GM12878 (cell line): ENCODE measurements at regions not wholly inside any gene's neighbourhood (a gene's known extent, or its start where the extent isn't known, plus 50 kb on each side); places are given as distances from the start of the nearest gene placed in this dataset.

Source experiments
- ATAC-seq: fragments of 200-7000 bp; cut with Tn5 transposase; 3 replicates; pipeline ENCODE4 v1.9.1; 2020; ENCODE audit warnings: mild to moderate bottlenecking, moderate library complexity
- BruUV-seq: library from RNA; stranded (reverse); fragments of 400-500 nt; replicated peaks from 2 replicates; lab custom pipeline; 2021; lab: Mats Ljungman, UMichigan
- CTCF ChIA-PET: fragments of 300-600 bp; sonication (Branson Sonifier 250); formaldehyde crosslinking; extraction: SDS; loops from one replicate; lab custom pipeline; 2021; ENCODE audit warnings: inconsistent platforms; lab: Yijun Ruan, JAX
- POLR2A ChIA-PET: fragments of 350-600 bp; formaldehyde crosslinking; extraction: SDS; loops from one replicate; lab custom pipeline; 2021; ENCODE audit warnings: inconsistent platforms; lab: Charles Lee
- RAD21 ChIA-PET: fragments of 300-600 bp; sonication (Branson Sonifier 250); formaldehyde crosslinking; loops from one replicate; lab custom pipeline; 2023; ENCODE audit warnings: antibody characterized with exemption; ENCODE audit not compliant: unreplicated experiment; lab: Charles Lee
- SMC1A ChIA-PET: fragments of 300-600 bp; sonication (Branson Sonifier 250); formaldehyde crosslinking; loops from one replicate; lab custom pipeline; 2023; ENCODE audit not compliant: unreplicated experiment, uncharacterized antibody; lab: Charles Lee
- DNase-seq: peaks from one replicate; pipeline ENCODE4 v3.0.0-alpha.2; 2011; ENCODE audit warnings: low read depth, low spot score
- FAIRE-seq: peaks from 3 replicates; lab custom pipeline; 2011; peaks lifted over from hg19 to GRCh38; lab: Jason Lieb, UNC
- H2AFZ ChIP-seq: 2 replicates; pipeline ENCODE4 v1.6.0; 2011; ENCODE audit warnings: low read depth, low read length, control low read depth; ENCODE audit not compliant: control insufficient read depth
- H3K27ac ChIP-seq: 2 replicates; pipeline ENCODE4 v1.5.1; 2011; ENCODE audit warnings: control low read depth; ENCODE audit not compliant: control insufficient read depth, insufficient read depth
- H3K27me3 ChIP-seq, 2 experiments: replicated peaks in 1 of 2; 2 replicates each; pipeline versions ENCODE4 v1.6.0 to v1.6.1; 2011; ENCODE audit warnings: low read length in 1 of 2; ENCODE audit not compliant: control insufficient read depth in 2 of 2, insufficient read depth in 2 of 2
- H3K36me3 ChIP-seq, 2 experiments: 2 replicates each; pipeline ENCODE4 v1.5.1; 2011; ENCODE audit warnings: low read length in 1 of 2; ENCODE audit not compliant: control insufficient read depth in 2 of 2, insufficient read depth in 2 of 2
- H3K4me1 ChIP-seq: 2 replicates; pipeline ENCODE4 v1.6.1; 2011; ENCODE audit warnings: mild to moderate bottlenecking, low read length, moderate library complexity, mixed read lengths; ENCODE audit not compliant: control insufficient read depth, insufficient read depth
- H3K4me2 ChIP-seq: 2 replicates; pipeline ENCODE4 v1.6.0; 2011; ENCODE audit warnings: control low read depth; ENCODE audit not compliant: control insufficient read depth, insufficient read depth
- H3K4me3 ChIP-seq: fragments of 200-600 bp; sonication (generic); 2 replicates; pipeline ENCODE4 v1.5.1; 2016
- H3K79me2 ChIP-seq: 2 replicates; pipeline ENCODE4 v1.6.0; 2011; ENCODE audit warnings: low read length; ENCODE audit not compliant: control insufficient read depth, insufficient read depth
- H3K9ac ChIP-seq: 2 replicates; pipeline ENCODE4 v1.8.0; 2011; ENCODE audit warnings: low read length, control low read depth, mixed read lengths; ENCODE audit not compliant: control insufficient read depth, insufficient read depth
- H3K9me3 ChIP-seq: replicated peaks from 3 replicates; pipeline ENCODE4 v1.5.1; 2011; ENCODE audit warnings: mild to moderate bottlenecking, low read length; ENCODE audit not compliant: control insufficient read depth, insufficient read depth
- H4K20me1 ChIP-seq: 2 replicates; pipeline ENCODE4 v1.6.0; 2011; ENCODE audit not compliant: control insufficient read depth, insufficient read depth
- ATF7 ChIP-seq: fragments of 450-650 bp; IDR thresholded peaks from 2 replicates; pipeline ENCODE4 v1.6.1; 2016; ENCODE audit warnings: low read depth, mild to moderate bottlenecking
- CBX5 ChIP-seq: sonication (generic); IDR thresholded peaks from 2 replicates; pipeline ENCODE4 v1.6.1; 2016; ENCODE audit warnings: low read depth, moderate library complexity, mild to moderate bottlenecking, inconsistent platforms
- CHD1 ChIP-seq: IDR thresholded peaks from 2 replicates; pipeline ENCODE4 v1.6.1; 2012; ENCODE audit warnings: low read depth, low read length, improper control_type of control experiment
- HCFC1 ChIP-seq: fragments of 150-350 bp; IDR thresholded peaks from 2 replicates; pipeline ENCODE4 v1.6.1; 2014; ENCODE audit warnings: low read length
- IKZF1 ChIP-seq: fragments of 450-650 bp; conservative IDR thresholded peaks from 2 replicates; pipeline ENCODE4 v1.6.1; 2017; ENCODE audit warnings: antibody characterized with exemption, mild to moderate bottlenecking
- NFXL1 ChIP-seq: fragments of 450-650 bp; IDR thresholded peaks from 2 replicates; pipeline ENCODE4 v1.6.1; 2017; ENCODE audit warnings: antibody characterized with exemption, mild to moderate bottlenecking, borderline replicate concordance
- POLR2A ChIP-seq: IDR thresholded peaks from 2 replicates; pipeline ENCODE4 v1.6.1; 2011; ENCODE audit warnings: low read depth, mild to moderate bottlenecking, low read length
- POLR2AphosphoS2 ChIP-seq: IDR thresholded peaks from 2 replicates; pipeline ENCODE4 v1.6.1; 2011; ENCODE audit warnings: low read depth, mild to moderate bottlenecking, low read length, improper control_type of control experiment, moderate library complexity
- PRDM15 ChIP-seq: fragments of 450-650 bp; formaldehyde crosslinking; IDR thresholded peaks from 2 replicates; pipeline ENCODE4 v1.4.0; 2020; ENCODE audit warnings: mild to moderate bottlenecking, moderate library complexity
- RAD21 ChIP-seq: IDR thresholded peaks from 2 replicates; pipeline ENCODE4 v1.6.1; 2011; ENCODE audit warnings: mild to moderate bottlenecking, low read depth, low read length, moderate library complexity; ENCODE audit not compliant: insufficient read depth
- RELA ChIP-seq: fragments of 450-650 bp; IDR thresholded peaks from 2 replicates; pipeline ENCODE4 v1.8.0; 2014; ENCODE audit warnings: borderline replicate concordance; ENCODE audit not compliant: partially characterized antibody
- SMAD1 ChIP-seq: fragments of 450-650 bp; IDR thresholded peaks from 2 replicates; pipeline ENCODE4 v1.6.1; 2018; ENCODE audit warnings: mild to moderate bottlenecking, low read depth; ENCODE audit not compliant: partially characterized antibody
- TBL1XR1 ChIP-seq: IDR thresholded peaks from 2 replicates; pipeline ENCODE4 v1.6.1; 2012; ENCODE audit warnings: low read depth, low read length, improper control_type of control experiment
- TCF12 ChIP-seq: IDR thresholded peaks from 2 replicates; pipeline ENCODE4 v1.6.1; 2011; ENCODE audit warnings: low read depth, mild to moderate bottlenecking, low read length
- YBX1 ChIP-seq: fragments of 450-650 bp; IDR thresholded peaks from 2 replicates; pipeline ENCODE4 v1.6.1; 2016; ENCODE audit warnings: antibody characterized with exemption
- ZBED1 ChIP-seq: IDR thresholded peaks from 2 replicates; pipeline ENCODE4 v1.6.1; 2016; ENCODE audit warnings: borderline replicate concordance
- ZSCAN29 ChIP-seq: fragments of 450-650 bp; IDR thresholded peaks from 2 replicates; pipeline ENCODE4 v1.6.1; 2017; ENCODE audit warnings: mild to moderate bottlenecking, moderate library complexity
- WGBS: methylation state at CpG from one replicate; pipeline ENCODE4 v1.1.6; 2016; ENCODE audit warnings: low lambda C conversion rate; ENCODE audit not compliant: insufficient replicate concordance, insufficient coverage; ENCODE audit errors: missing lambda C conversion rate; 5-methylcytosine and 5-hydroxymethylcytosine counted together
- in situ Hi-C: fragments of 300-500 bp; cut with MboI; formaldehyde crosslinking; loops from 9 replicates; pipeline ENCODE4 v1.14.3; 2018; ENCODE audit warnings: mixed read lengths
- intact Hi-C: fragments of 100-400 bp; cut with micrococcal nuclease; formaldehyde crosslinking; loops from one replicate; pipeline ENCODE4 v1.14.2; 2022; ENCODE audit not compliant: unreplicated experiment

GRCh38 chr6:62904687-62905086 is 306.6 kb upstream of the FKBP1C start:
- ChIA-PET POLR2A (no interaction called here), CTCF (no interaction called here), RAD21 (no interaction called here), SMC1A (no interaction called here)
- no peak for DNase-seq
- in situ Hi-C loops (no loop called here), intact Hi-C loops (no loop called here)
- H3K27ac ChIP-seq = no peak overlapping the region
- H3K4me2 ChIP-seq = no peak overlapping the region
- no peak overlapping the region for H3K9ac ChIP-seq
- H2AFZ ChIP-seq = no peak overlapping the region
- no peak for FAIRE-seq
- no peak for TF ChIP-seq NFXL1
- no peak for TF ChIP-seq HCFC1
- no peak for TF ChIP-seq RAD21
- no peak for TF ChIP-seq SMAD1
- no peak for TF ChIP-seq YBX1
- TF ChIP-seq TBL1XR1 = no peak
- no peak for TF ChIP-seq TCF12
- no peak for TF ChIP-seq ZBED1
- no peak for TF ChIP-seq ATF7
- TF ChIP-seq IKZF1 = no peak
- no peak for TF ChIP-seq RELA
- no peak for TF ChIP-seq CBX5
- no peak for TF ChIP-seq POLR2AphosphoS2
- no peak for TF ChIP-seq PRDM15 (CRISPR knock-in tag)
- no peak for TF ChIP-seq ZSCAN29
- TF ChIP-seq CHD1 = no peak
- TF ChIP-seq POLR2A = no peak
- 6% methylated on average over 5 of the region's 5 CpGs for WGBS
- H3K79me2 ChIP-seq = no peaks in the 10 kb centered on the region
- no peaks in the 10 kb centered on the region for H3K27me3 ChIP-seq
- H3K9me3 ChIP-seq = no peaks in the 10 kb centered on the region
- H3K4me1 ChIP-seq = no peaks in the 10 kb centered on the region
- BruUV-seq = no TSS peak
- H4K20me1 ChIP-seq = no peaks in the 10 kb centered on the region
- no peaks in the 10 kb centered on the region for H3K36me3 ChIP-seq
- no peak for ATAC-seq
- no peak overlapping the region for H3K4me3 ChIP-seq
